GM18520 (cell line): ENCODE measurements at regions not wholly inside any gene's neighbourhood (a gene's known extent, or its start where the extent isn't known, plus 50 kb on each side); places are given as distances from the start of the nearest gene placed in this dataset.

ENCODE experiments used
- ATAC-seq: cut with Tn5 transposase; IDR thresholded peaks from one replicate; pipeline ENCODE4 v1.9.1; 2021; ENCODE audit not compliant: unreplicated experiment

DNA sequence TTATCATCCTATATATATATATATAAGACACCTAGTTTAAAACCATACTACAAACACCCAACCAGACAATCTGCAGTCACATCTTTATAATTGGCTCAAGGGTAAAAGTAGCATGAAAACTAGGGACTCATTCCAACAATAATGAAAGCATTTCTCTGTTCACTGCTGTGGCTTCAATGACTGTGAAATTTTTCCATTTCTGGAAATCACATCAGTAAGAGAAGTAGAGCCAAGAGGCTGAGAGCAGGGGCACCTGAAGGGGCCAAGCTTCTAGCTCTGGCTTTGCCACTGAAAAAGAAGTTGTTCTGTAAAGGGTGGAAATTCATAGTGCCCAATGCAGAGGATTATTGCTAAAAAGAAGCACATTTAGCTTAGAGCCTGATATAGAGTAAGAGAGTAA lies 158.6 kb upstream of the GLI3 start:
- no peak for ATAC-seq

DNA sequence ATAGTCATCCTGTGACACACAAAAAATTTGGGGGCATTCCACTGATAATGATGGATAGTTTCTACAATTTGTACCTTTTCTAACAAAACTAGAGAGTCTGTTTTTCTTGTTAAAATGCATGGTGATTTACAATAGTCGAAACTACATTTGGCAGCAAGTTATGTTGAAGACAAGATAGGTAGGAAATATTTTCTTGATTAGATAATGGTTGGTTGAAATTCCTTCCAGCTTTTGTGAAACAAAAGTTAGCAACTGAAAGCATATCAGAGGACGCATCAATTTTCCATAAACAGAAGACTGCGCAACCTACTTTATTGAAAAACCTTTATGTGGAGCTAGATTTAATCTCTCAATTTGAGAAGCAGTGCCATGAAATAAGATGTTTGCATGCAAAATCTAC lies 155.8 kb upstream of the GLI3 start:
- ATAC-seq: no peak

DNA sequence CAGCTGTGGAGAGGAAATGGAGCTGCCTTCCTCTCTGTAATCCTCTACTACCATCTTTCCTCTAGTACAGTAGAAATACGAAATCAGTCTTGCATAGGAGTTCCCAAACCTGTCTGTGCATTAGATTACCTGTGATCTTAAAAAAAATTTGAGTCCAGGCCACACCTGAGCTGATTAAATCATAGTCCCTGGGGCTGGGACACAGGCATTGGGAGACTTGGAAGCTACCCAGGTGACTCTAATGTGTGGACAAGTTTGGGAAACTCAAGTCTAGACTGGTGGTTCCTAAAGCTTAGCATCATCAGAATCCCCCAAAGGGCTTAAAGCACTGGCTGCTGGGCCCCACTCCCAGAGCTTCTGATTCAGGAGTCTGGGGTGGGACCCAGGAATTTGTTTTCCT lies 152.7 kb upstream of the GLI3 start:
- ATAC-seq: no peak

DNA sequence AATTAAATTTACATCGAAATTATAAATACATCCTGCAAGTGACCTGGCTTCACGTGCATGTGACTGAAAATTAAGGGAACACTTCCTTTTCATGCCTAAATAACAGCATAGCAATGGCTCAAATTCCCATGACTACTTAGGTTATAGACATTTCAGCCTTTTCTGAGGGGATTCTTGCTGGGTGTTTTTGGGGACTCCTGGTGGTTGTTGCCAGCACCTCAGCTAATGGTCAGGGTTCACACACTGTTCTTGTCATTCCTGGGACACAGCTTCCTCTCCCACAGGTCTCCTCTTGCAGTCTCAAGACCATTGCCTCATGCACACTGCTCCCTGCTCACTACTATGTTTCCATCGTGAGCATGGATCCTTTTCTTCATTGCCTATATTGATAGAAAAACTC lies 148.9 kb upstream of the GLI3 start:
- ATAC-seq: no peak

DNA sequence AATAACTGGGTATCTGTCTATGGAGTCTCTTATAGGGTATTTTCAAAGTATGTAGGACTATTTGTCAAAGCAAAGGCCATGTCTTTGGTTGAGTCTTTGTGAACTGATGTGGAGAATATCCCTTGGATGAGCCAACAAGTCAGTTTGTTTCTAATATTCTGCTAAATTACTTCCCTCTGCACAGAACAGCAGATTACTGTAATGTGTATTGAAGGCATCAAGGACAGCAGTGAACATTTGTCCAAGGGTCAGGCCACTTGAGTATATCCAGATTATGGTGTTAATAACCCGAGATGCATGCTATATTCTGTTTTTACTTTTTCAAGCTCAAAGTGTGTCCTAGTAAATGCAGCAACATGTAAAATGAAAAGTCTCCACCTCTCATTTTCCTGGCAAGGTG lies 144.2 kb upstream of the GLI3 start:
- no peak for ATAC-seq

DNA sequence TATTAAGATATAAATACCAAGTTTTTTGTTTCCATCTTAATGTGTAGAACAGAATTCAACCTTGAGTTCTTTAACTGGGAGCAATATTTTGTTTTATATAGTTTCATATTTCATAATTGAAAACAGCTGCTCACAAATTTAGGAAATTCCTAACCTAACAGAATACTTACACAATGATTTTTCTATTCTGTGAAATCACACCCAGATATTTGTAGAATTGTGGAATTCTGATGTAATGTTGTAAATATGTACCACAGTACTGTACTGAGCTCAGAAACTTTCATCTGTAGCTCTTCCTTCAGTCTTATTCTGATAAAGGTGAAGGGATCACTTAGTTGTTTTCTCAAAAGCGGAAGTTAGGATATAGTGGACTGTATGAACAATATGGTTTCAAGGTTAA lies 143.4 kb upstream of the GLI3 start:
- no peak for ATAC-seq

DNA sequence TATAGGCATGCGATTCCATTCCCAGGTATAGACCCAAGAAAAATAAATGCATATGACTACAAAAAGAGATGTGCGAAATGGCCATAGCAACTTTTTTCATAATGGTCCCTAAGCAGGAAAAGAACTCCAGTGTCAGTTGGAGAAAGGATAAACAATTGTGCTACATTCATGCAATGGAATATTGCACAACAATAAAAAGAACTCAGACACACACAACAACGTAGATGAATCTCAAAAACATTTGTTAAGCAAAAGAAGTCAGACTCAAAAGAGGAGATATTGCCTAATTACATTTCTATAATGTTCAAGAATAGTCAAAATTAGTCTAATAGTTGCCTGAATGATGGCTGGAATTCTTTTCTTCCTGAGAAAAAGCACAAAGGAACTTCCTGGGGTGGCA lies 141.1 kb upstream of the GLI3 start:
- ATAC-seq: no peak

DNA sequence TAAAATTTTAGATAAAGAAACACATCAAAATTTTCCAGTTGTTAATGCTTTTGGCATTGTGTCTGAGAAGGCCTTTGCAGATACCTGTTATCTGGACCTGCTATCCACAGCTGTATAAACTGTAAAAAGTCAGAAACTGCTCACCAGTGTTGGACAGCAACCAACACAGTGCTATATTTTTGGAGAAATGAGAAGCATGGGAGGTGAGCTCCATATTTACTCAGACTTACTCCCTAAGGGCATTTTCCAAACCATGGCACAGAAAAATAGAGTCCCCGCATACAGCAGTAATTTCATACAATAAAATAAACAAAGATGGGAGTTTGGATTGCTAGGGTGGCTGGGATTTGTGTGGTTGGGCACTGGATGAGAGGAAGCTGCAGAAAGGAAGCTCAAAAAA lies 136.3 kb upstream of the GLI3 start:
- ATAC-seq: no peak

DNA sequence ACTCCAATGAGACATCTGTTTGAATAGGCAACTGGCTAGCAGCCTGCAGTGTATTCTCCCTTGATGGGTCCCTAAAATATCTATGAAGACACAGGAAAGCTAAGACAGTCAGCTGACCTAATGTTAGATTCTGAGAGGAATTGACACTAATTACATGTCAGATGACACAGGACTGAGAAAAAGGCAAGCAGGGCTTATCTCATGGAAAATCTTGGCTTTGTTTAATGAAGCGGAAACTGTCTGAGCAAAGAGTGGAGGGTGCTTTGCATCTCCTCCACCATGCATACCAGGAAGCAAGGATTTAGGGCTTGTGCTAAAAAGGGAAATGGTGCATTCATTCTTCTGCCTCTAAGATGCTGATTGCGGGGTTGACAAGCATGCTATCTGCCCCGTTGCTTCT lies 135.5 kb upstream of the GLI3 start:
- ATAC-seq: no peak

DNA sequence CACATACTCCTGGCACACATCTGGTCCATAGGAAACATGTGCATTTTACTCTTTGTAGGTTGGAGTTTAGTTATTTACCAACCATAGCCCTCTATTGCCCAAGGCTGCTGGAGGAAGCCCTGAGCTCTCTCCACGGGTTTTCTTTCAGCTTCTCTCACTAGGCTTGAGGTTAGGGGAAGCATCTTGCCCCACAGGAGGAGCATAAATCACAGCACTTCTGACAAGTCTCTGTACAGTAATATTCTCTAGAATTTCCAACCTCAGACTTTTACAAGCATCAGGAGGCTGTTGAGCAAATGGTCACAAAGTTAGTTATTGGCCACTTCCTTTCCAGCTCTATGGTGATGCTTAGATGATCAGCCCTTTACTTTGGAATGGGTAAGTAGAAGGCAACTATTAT lies 122.9 kb upstream of the GLI3 start:
- ATAC-seq: no peak

DNA sequence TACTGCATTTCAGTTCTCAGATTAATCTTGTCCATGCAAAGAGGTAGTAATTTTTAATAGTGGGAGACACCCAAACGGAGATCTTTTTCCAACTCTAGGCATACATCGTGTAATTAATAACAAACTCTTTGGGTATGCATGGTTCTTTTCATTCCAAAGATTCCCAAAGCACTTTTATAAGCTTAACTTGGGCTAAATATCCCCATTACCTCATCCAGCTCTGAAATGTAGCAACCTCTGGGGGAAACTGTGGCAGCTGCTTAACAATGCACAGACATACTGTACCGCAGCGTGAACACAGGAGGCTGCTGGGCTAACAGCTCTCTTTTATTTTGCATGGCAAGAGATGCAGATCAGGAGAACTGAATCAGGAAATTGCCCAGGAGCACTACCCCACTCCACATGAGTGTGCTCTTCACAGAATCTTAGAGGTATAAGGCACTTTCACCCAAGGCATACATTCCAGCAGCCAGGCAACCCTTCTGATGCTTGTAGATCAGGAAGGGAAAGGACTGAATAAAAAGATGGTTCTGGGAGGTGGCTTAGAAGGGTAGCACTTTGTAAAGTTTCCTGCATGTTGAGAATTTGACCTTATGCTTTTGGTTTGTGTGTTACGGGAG lies 114.4 kb upstream of the GLI3 start:
- no peak for ATAC-seq

DNA sequence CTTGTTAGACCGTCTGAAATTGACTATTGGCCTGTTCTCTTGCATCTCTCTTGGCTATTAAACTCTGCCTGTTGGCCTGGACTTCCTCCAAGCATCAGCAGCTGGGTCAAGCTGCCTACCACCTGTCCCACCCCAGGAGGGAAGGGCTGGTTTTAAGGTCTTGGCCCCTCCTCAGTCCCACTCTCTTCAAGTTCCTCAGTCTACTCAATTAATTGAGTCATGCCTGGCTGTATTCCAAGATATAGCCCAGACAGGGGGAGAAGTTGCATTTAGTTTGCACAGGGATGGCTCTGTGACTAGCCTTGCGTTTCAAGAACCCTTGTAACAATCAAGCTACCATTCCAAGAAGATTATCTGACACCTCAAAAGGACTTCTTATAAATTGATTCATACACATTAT lies 113.8 kb upstream of the GLI3 start:
- ATAC-seq: no peak

DNA sequence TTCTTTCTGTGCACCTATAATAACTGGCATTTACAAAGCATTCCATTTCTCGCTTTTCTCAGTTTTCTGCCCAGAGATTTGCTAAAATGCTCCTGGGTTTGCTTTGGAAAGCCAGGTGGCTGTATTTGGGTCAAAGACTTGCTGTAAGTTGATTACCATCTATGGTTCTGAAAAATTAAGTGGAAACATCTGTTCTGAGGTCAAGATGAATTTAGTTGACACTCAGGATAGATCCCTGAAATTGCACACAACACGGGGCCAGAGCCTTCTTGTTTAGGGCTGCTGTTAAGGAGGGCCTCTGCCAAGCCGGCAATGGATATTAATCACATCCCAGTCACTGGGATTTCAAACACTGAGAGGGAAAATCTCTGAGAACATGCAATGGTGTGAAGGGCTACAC lies 111.6 kb upstream of the GLI3 start:
- no peak for ATAC-seq

DNA sequence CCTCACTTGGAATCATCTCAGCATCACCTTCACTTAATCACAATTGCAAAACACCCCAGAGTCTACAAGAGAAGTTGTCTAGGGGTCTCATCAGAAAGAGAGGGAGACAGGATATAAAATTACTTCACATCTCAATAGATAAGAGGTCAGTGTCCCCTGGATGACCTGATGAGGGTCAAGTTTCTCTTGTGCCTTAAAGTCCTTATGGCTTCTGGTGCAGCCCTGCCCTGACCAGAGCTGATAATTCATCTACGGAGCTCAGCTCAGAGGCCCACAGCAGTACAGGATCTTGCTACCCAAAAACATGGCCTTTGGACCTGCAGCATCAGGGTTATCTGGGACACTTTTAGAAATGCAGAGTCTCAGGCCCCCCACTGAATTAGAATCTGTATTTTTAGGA lies 111.1 kb upstream of the GLI3 start:
- ATAC-seq: no peak

DNA sequence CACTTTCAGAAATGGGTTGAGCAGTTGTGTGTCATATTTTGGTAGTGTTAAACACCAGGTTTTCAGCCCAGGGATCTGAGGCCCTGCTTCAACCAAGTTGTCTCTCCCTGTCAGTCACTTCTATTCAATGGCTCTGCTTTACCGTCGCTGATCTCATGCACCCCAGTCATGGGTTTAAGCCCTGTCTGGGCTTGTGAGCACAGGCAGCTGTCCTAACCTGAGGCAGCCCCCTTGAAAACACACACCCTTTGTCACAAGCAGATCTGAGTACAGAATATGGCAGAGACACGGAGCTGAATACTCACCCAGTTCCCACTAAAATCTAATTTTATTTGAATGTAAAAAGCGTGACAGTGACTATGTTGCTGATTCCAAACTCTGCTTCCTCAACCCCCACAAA lies 110.6 kb upstream of the GLI3 start:
- no peak for ATAC-seq

DNA sequence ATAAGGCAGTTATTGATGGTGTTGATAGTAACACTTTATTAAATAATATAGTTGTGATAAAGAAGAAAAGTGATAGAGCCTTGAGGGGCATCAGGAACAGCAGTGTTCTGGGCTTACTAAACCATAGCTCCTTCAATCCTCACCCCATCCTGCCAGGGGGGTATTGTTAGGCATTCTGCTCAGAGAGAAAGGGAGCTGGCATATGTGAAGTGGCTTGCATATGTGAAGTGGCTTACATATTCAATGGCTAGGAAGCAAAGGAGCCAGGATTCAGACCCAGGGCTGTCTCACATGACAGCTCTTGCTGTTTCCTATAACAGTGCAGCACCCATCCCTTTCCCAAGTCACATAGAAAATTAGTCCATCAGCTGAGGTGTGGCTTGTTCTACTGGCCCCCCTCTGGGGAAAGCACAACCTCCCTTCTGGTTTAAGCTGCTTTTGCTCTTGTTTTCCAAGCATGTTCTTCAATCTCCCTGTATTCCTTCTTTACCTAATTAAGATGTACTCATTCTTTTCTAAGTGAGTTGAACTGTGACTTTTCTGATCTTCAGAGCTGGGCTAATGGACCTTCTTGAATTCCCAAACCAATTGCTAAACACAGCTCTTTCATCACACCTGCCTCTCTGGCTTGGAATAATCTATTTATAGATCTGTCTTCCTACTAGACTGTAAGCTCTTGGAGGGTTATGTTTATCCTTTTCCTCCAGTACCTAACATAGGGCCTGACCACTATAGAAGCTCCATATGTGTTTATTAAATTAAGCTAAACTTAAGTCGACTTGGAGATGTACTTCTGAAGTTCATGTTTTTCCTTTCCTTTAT lies 108.7 kb upstream of the GLI3 start:
- ATAC-seq: no peak

DNA sequence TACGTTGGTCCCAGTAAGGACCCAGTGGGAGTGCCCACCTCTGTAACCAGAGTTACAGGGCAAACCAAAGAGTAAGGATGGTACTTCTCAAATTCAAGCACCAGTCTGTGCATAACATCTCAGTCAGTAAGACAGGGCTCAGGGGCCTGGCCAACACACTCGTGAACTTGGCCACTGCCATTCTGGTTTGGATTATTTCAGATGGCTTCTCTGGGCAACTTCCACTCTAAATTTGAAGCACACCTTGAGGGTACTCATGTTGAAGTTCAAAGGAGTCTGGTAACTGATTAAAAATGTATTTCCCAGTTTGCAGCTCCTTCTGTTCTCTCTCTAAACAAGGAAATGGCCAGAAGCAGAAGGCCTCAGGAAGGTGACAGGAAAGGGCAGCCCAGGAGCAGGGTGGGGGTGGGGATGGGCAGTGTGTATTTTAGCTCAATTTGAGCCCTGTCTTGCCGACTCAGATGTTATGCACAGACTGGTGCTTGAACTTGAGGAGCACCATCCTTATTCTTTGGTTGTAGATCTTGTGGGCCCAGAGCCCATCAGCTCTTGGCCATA lies 107.3 kb upstream of the GLI3 start:
- ATAC-seq: no peak

DNA sequence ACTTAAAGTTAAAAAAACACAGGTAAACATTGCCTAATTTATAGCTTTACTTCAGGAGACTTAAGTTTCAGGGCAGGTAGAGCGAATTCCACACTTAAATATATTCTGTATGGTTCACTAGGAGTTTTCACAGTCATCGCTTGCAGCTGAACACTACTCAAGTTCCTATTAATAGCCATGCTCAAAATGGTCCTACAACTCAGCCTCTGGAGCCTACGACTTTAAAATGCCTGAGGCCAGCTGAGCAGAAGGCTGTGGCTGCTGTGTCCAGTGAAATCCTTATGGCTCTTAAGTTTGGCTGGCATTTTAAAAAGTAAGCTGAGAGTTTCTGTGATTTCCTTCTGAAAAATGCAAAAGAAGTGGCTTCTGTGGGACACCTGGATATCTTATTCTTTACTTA lies 105.4 kb upstream of the GLI3 start:
- ATAC-seq: no peak

DNA sequence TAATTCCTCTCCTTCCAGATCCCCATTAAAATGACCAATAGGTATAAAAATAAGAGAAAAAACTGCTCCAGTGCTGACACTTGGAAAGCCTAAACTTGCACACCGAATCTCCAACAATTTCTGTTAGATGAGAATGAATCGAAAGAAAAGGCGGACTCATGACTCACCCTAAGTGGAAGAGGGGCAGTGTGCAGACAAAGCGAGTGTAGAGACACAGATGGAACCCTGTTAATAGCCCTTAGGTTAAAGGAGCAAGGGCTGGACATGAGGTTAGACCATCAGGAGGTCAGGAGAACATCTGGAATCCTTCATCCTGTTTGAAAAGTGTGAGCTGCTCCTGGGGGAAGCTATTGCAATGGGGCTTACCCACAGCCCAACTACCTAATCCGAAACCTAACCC lies 103.4 kb upstream of the GLI3 start:
- no peak for ATAC-seq

DNA sequence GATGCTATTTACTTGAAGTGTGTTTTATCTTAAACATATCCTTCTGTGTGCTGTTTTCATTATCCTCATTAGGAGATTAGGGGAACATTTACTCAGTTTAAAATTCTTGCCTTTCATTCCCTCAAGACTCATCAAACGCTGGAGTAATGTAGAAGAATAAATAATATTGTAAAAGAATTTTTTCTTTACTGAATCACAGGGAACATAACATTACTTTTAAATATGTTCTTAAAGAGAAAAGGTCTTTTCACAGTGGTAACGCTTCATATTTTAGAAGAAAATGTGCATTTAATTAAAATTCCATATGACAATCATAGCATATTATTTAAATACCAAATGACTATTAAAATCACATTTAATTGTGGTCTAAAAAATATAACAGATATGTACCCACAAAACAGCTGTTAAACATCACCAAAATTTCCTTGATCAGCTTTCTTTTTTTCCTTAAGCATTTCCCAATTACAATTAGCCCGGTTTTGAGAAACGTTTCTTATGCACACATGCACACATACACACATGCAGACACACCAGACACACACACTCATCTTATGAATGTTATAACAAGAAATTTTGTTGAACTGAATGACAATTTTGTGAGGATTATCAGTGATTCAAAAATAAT lies 102.0 kb upstream of the GLI3 start:
- ATAC-seq: no peak

DNA sequence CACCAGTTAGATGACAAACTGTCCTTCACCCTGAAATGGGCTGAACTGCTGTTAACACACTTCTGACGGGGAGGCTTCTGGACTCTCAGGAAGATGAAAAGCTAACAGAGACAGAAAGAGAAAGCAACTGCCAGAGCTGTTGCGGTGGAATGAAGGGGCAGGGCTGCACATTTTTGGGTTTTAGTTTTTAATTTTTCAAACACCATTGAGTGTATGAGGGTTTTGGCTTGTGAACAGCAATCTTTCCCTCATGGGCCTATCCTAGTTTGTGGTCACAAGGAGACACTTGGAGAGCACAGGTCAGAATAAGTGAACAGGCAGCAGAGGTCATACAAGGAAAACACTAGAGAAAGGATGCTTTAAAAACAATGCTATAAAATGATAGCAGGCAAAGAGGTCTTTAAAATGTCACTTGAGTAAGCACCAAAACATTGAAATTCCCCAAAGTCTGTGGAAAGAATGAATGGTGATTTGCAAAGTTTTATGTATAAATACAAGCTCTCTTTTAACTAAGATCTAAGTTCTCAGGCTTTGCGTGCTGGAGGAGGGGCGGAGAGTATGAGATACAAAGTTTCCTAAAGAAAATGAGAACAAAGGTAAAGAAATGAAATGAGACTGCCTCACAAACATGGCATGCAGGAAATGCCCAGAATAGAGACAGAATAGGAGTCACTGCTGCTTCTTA lies 101.4 kb upstream of the GLI3 start:
- ATAC-seq: no peak
